GM13976 (cell line): ENCODE measurements at regions not wholly inside any gene's neighbourhood (a gene's known extent, or its start where the extent isn't known, plus 50 kb on each side); places are given as distances from the start of the nearest gene placed in this dataset.

Source experiments
- DNase-seq: peaks from one replicate; pipeline ENCODE4 v3.0.0; 2012; ENCODE audit warnings: low spot score
- CTCF ChIP-seq: IDR thresholded peaks from 2 replicates; pipeline ENCODE4 v1.5.1; 2012; ENCODE audit warnings: borderline replicate concordance, mild to moderate bottlenecking; ENCODE audit not compliant: insufficient read depth; ENCODE audit errors: extremely low read depth, missing control alignments, control extremely low read depth
- in situ Hi-C: fragments of 300-500 bp; cut with MboI; formaldehyde crosslinking; loops from one replicate; pipeline ENCODE4 v1.12.0; 2022; ENCODE audit warnings: low sequenced_read_pairs, mixed read lengths, inconsistent platforms; ENCODE audit not compliant: unreplicated experiment

- peak; percentile 43 for TF ChIP-seq CTCF
- in situ Hi-C loops, result loop anchor here (10.0 to 25.0 kb wide), 2 partner anchors 168 to 429 kb away; no protein-coding TSS in a partner anchor
- peak; percentile 47 for DNase-seq
These were observed 129.5 kb downstream of the LARP7 start for GRCh38 chr4:112766422-112766821.

GRCh38 chr4:112767386-112767785 lies 130.4 kb downstream of the LARP7 start:
- no peak for TF ChIP-seq CTCF
- in situ Hi-C loops, result loop anchor here (10.0 to 25.0 kb wide), 2 partner anchors 167 to 430 kb away; no protein-coding TSS in a partner anchor
- no peak for DNase-seq

GRCh38 chr4:112770114-112770513 lies 133.2 kb downstream of the LARP7 start:
- no peak for TF ChIP-seq CTCF
- no peak for DNase-seq
- in situ Hi-C loops, result loop anchor here (25.0 kb wide), 1 partner anchor 433 kb away; no protein-coding TSS in a partner anchor

- TF ChIP-seq CTCF, result no peak
- in situ Hi-C loops, result no loop called here
- DNase-seq, result no peak
These were observed 138.9 kb downstream of the LARP7 start for GRCh38 chr4:112775801-112776200.

GRCh38 chr4:112776535-112776934 lies 139.6 kb downstream of the LARP7 start:
- DNase-seq, result no peak

GRCh38 chr4:112778520-112778919 lies 141.6 kb downstream of the LARP7 start:
- in situ Hi-C loops, result no loop called here
- TF ChIP-seq CTCF, result no peak
- DNase-seq, result no peak

More at GRCh38 chr4:112776535-112776934, 139.6 kb downstream of the LARP7 start:
- in situ Hi-C loops, result no loop called here
- TF ChIP-seq CTCF, result no peak
